ENCODE measurements at regions not wholly inside any gene's neighbourhood (a gene's known extent, or its start where the extent isn't known, plus 50 kb on each side); places are given as distances from the start of the nearest gene placed in this dataset.
A peak's percentile ranks its signal among the peaks of the same experiment; 100 is the strongest.

- no peak for DNase-seq
These were observed 58.3 kb upstream of the LYST start for GRCh38 chr1:235925016-235925415.

- DNase-seq, result peak; percentile 65
These were observed 56.8 kb upstream of the LYST start for GRCh38 chr1:235923466-235924021.

GRCh38 chr1:235920596-235921375 lies 54.1 kb upstream of the LYST start:
- DNase-seq, result no peak

GRCh38 chr1:235919833-235920441 lies 53.2 kb upstream of the LYST start:
- no peak for DNase-seq

- DNase-seq, result peak; percentile 46
These were observed 52.6 kb upstream of the LYST start for GRCh38 chr1:235919127-235919832.

GRCh38 chr1:235918465-235918864 lies 51.8 kb upstream of the LYST start:
- DNase-seq, result no peak

- peak; percentile 53 for DNase-seq
These were observed 51.3 kb upstream of the LYST start for GRCh38 chr1:235918032-235918431.

- DNase-seq, result peak; percentile 32
These were observed 50.6 kb upstream of the LYST start for GRCh38 chr1:235917267-235917811.

All from NCI-H2171 (cell line).